GM21360 (cell line): ENCODE measurements at regions not wholly inside any gene's neighbourhood (a gene's known extent, or its start where the extent isn't known, plus 50 kb on each side); places are given as distances from the start of the nearest gene placed in this dataset.

Experiments used
- ATAC-seq: cut with Tn5 transposase; IDR thresholded peaks from one replicate; pipeline ENCODE4 v1.9.1; 2021; ENCODE audit warnings: mild to moderate bottlenecking, moderate library complexity; ENCODE audit not compliant: unreplicated experiment

DNA sequence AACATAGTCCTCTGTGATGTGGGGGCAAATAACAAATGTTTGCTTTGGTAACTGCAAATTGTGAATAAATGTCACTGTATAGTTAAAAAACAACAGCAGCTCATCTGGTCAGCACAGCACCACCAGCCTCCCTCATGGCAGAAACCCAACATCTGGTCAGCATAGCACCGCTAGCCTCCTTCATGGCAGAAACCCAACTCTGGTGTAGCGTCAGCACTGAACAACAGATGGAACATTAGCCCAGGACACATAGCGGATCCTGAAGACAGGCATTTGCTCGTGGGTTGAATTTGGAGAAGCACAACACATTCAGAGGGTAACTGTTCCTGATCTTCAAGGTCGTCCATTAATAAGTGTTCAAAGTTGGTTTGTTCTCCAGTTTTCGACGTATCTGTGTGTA, 265.9 kb downstream of the DLL1 start:
- no peak for ATAC-seq

DNA sequence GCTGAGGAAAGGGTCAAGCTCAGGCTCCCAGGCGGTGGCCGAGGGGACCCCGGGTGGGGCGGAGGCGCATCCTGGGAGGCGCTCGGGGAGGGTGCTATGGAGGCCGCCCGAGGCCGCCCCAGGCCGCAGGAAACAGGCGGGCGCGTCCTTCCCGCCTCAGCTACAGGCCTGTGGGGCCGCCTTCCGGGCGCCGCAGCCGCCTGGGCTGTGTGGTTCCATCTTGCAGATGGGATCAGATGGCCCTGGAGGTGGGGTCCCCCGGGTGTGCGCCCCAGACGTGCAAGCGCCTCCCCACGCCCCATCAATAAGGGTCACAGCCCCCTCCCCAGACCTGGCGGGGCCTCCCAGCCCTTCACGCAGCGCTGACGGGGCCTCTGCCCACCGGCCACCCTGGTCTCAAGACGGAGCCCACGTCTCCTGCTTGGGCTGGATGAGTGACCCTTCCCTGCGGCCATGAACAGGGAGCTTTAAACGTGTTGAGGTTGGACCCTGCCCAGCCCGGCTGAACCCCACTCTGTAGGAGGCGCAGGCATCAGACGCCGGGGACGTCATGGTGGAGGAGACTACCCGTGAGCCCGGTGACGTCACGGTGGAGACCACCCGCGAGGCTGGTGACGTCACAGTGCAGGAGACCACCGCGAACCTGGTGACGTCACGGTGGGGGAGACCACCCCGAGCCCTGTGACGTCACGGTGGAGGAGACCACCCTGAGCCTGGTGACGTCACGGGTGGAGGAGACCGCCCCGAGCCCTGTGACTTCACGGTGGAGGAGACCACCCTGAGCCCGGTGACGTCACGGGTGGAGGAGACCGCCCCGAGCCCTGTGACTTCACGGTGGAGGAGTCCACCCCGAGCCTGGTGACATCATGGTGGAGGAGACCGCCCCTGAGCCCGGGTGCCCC, 267.0 kb downstream of the DLL1 start:
- no peak for ATAC-seq

DNA sequence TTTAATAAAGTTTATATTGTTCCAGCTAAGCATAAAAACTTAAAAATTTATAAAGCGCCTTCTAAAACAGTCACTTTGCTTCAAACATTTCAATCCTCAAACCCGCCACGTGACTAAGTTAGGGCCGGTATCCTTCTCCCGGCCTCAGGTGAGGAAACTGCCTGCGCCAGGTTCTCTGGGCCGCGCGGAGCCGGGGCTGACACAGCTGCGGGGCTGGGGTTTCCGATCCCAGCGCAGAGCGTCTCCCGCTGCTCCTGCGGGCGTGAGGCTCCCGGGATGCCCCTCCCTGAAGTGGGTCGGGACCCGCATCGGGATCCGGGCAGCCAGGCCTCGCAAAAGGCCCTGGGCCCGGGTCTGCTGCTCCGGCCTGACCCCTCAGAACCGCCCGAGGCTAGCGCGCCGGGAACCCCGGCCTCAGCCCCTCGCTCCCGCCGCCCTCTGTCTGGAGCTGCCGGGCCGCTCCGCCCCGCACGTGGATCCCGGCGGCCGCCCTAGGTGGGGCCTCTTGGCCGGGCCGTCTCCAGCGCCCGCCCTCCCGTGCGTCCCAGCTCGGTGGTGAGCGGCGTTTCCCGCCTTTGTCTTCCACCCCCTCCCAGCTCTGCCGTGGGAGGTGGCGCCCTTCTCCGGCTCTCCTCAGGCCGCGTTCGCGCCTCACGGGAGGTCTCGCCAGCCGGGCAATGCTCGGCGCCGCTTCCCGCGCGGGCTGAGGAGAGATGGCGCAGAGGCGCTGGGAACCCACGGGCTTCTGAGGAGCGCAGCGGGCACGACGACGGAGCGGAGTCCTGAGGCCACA, 267.9 kb downstream of the DLL1 start:
- ATAC-seq, result no peak

DNA sequence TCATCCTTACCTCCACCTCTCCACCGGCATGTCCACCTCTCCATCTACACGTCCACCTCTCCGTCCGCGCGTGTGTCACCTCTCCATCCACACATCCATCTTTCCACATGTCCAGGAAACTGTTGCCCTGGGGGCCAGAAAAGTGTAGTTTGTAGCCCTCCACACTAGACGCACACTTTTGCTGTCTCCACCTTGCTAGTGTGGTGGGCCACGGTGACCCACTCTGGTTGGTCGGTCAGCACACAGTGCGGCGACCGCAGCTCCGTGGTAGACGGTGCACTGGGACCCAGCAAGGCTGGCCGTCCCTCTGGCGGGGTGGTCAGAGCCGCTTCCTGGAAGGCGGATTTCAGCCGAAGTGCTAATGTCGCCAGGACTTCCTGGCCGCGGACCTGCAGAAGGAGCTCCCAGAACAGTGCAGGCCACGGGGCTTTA, 268.6 kb downstream of the DLL1 start:
- no peak for ATAC-seq

DNA sequence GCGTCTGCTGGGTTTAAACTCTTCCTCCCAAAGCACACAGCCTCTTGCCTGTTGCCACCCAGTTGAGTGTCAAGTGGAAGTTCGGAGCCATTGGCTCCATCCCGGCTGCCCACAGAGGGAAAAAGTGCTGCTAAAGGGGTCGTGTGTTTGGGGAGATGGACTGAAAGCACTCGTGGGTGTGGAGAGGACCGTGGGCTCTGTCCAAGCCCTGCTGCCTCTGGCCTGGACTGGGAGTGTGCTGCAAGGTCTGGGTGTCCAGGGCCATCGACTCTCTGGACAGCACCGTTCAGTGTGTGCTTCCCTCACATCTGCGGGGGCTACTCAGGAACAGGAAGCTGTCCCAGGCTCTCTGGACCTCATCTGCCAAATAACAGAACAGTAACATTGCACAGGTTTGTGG, 269.3 kb downstream of the DLL1 start:
- ATAC-seq, result no peak

DNA sequence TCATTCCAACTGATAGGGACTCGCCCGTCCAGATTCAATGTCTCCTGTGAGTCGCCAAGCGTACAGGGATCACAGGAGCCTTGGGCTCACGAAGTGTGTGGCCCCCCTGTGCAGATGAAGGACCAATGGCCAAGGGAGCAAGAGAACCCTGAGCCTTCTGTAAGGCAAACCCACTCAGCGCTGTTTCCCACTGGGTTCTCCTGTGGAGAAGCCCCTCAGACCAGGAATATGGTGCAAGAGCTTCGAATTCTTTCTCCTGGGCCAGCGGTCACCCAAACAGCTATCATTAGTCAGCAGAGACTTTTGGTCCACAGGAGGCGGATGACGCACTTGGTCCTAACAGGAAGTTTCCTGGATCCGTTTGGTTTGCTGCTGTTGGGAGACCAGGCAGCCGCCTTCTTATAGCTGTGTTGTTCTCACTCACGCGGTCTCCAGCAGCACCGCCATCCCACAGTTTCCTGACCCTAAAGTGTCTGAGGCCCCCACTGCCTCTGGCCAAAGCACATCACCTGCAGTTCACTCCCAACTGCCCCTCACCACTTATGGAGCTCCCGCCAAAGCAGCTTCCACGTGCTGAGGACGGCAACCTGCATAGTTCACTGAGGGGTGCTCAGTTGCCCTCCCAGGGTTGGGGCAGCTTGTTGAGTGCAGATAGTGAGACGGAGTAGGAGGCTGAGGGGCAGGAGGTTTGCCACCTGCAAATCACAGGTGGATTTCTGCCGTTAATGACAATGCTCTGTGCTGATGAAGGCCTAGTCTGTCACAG, 268.6 kb downstream of the ERMARD start:
- no peak for ATAC-seq

DNA sequence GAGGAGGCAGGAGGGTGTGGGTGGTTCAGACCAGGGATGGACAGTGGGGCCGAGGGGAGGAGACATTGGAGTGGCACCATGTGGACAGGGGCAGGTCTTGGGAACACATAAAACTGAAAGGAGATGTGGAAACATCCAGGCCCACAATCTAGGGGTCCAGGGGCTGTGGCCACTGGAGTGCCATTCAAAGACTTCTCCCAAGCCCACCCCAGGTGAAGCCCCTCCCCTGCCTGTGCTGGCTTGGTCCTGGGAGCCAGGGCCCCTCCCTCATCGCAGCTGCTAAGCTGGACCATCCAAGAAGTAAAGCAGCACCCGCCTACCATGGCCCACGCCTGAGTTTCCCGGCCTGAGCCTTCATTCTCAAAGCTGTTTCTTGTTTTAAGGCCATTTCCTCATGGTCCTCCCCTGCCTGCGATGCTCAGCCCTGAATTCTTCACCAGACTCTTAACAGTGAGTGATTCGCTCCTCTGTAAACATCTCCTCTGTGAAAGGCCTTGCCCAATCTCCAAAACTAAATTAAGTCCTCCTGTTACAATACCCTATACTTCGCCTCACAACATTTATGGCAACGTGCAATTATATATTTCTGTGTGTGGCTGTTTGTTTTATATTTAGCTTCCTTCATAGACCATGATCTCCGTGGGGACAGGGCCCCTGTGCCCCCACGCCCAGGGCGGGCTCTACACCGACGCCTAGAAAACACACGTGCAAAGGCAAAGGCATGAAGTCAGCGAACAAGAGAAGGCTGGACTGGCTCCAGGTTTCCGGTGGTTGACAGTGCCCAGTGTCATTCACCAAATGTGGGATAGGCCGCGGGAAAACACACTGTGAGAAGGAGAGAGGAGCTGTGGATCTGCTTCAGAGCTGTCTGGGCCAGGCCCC, 267.8 kb downstream of the ERMARD start:
- no peak for ATAC-seq

DNA sequence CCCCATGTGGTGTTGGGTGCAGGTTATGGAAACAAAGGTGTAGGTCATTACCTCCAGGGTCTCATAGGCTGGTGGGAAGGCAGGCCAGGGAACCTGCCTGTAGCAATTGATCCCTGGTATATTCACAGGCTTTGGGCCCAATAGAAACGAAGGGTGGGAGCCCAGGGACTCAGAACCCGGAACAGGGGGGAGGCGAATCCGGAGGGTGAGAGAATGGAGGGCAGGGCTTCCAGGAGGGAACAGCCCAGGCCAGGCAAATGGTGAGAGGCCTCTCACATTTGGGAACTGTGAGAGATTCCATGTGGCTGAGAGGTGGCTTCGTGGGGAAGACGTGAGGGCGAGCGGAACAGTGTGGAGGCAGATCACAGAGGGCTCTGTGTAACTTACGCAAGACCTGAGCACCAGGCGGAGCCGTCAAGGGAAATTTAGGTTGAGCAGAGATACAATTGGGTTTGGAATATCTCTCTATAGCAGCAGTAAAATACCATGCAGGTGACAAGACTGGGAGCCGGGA, 267.1 kb downstream of the ERMARD start:
- ATAC-seq, result no peak

DNA sequence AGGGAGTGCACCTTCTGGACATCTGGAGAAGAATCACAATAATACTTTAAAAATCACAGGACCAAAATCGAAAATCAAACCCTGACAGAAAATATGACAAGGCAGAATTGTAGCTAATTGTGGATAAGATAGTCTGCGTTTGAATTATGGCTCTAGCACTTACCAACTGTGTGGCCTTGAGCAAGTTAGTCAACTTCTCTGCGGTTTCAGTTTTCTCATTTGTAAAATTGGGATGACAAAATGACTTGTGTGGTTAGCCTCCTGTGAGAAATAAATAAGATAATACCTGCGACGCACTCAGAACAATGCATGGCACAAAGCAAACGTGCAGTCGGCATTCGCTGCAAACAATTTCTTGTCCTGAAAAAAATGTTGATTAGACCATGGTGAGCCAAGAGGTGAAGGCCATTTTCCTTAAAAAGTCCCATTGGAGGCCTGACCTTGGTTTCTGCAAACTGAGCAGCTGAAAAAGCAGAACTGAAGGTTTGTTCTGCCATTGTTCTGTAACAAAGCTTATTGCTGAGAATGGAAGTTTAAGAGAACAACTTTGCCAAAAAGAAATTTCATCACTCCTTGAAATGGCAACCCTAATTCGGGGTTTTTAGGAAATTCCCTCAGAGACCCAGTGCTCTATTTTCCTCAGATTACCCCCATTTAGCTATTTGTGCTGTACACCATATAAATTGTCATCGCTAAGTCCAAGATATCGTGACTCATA, 266.3 kb downstream of the ERMARD start:
- no peak for ATAC-seq

DNA sequence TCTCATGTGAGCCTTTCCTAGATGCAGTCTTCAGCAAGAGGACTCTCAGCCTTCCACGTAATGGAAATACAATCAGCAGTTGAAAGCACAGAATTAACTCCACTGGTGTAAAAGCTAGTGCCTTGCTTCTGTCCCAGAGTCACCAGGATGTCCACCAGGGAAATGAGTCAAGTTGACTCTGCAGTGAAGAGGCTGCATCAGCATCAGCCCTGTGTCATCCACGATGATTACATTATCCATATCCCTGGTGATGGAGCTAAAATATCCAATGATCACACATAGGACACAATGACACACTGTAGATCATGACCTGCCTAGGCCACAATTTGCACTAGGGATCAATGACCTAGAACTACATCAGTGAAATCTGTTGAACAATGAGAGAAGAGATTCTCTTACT, 262.4 kb downstream of the ERMARD start:
- no peak for ATAC-seq

DNA sequence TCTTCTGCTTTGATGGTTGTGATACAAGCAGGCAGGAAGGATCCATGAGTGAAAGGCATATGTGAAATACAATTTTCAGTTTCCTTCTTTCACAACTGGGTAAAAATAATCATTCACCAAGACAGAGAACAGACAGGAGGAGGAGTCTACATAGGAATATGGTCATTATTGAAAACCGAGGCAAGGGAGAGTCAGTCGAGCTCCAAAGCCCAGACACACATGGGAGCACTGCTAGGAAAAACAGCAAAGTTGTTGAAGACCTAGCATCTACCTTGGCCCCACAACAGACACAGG, 260.6 kb downstream of the ERMARD start:
- ATAC-seq, result no peak

DNA sequence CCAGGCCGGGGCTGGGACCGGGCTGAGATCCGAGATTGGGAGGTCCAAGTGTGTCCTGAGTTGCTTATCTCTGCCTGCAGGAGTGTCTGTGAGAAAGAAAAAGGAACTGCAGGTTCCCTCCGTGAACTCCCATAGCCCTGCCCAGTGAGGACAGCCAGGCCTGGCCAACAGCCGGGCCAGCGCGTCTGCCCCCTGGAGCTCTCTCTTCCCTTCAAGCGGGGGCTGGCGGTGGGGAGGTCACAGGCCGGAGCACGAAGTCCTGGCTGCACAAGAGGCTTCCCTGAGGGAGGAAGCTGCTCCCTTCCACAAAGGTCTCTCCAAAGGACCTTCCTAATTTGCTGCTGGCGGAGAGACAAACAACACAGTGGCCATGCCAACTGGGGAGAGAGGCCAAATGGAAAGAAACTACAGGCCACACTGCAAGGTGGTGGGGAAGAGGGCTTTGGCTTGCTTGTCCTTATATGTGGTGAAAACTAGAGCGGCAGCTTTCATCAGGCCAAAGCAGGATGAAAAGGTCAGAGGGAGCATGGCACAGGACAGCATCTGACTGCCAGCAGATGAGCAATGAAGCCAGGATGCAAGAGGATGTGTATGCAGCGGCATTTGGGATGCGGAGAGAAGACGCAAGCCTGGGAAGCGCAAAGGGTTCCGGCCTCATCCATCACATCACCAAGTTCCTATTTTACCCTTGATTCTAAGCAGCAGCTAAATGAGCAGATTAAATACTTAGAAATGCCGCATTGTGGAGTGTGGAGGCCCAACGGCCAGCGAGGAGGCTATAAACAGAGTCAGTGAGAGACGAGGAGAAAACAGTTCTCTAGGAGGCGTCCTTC, 260.0 kb downstream of the ERMARD start:
- ATAC-seq, result no peak

DNA sequence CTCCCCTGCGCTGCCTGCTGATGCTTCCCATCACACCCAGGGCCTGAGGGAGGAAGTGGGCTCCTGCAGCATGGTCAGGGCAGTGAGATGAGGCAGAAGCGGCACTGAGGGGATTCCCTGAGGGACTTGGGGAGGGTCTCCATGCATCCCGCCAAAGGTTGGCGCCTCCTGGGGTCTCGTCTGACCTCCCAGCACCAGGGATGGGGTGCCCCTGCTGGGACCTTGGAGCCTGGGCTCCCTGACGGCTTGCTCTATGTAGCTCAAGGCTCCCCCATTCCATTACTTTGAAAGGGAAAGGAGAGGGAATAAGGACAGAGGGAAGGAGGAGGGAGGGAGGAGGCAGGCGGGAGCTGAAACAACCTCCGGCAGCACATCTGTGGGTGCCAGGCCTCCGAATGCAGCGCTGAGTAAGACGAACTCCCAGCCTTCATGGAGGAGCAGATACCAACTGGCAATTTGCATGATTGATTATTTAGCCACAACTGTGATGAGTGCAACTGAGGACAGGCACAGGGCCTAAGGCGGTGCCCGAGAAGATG, 259.3 kb downstream of the ERMARD start:
- no peak for ATAC-seq

DNA sequence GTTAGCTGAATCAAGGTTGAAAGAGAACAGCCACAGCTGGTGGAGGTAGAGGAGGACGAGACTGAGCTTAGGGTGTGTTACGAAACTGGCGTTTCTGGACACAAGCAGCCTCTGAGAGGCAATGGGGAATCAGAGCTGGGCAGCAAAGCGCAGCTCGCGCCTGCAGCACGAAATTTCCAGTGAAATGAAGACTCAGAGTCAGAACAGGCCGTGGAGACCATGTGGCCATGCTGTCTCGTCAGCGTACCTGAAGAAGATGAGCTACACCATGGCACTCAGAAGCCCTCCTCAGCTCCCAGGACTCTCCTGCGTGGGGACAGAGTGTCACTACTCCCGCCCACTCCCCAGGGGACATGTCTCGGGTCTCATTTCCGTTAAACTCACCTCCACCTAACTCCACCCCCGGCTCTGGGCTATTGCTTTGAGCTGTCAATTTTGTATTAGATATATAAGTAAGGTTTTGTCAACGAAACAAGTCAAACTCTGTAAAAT, 256.9 kb downstream of the ERMARD start:
- ATAC-seq, result no peak

DNA sequence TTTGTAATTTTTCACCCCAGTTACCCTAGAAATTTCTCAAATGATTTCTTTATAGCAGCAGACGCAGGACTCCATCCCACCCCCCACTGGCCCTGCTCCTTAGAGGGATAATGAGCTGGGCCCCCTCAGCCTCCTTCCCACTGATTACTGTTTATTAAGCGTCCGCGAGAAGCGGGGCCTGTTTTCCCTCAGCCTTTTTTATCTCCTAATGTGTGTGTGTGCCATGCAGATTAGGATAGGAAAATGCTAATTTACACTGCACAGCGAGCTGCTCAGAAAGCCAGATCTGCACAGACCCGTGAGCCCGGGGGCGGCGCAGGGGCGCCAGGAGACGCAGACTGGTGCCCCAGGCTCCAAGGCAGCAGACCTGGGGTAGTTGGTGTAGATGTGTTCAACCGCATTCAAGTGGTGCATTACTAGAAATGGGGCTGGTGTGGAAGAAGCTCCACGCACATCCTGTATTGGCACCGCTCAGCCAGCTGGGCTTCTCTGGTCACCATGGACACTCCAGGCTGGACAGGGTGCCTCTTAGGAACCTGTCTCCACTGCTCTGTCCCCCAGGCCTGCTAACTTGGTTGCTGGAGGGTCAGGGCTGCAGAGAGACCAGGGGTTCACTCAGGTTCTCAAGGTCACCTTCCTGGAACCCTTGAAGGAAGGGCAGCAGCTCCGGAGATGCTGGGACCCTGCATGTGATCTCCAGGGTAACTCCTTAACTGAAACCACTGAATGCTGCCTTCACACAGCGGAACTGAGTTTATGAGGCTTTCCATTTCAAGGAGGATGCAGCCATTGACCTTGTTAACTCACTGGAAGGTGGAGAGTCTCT, 256.3 kb downstream of the ERMARD start:
- no peak for ATAC-seq

DNA sequence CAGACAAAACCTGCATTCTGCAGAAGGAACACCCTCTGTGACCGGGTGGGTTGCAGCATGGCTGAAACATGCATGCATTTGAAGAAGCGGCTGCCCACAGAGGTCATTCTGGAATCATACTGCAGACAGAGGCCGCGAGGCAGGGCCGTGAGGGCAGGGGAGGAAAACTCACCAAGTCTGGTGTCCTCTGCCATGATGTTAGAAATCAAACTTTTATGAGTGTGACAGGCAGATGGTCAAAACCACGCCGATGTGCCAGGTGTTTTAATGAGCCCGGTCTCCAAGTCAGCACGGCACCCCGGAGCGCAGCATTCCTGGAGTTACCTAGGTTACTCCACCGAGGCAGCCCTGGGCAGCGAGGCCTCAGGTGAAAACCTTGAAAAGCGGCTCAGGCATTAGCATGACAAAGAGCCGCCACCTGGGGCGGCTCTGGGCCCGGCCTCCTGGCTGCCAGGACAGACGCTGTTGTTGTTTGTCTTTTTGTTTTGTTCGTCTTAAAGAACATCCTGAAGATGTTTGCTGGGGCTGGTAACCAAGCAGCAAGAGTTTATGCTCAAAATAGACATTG, 255.6 kb downstream of the ERMARD start:
- no peak for ATAC-seq
